HG02870 (cell line): ENCODE measurements at regions not wholly inside any gene's neighbourhood (a gene's known extent, or its start where the extent isn't known, plus 50 kb on each side); places are given as distances from the start of the nearest gene placed in this dataset.
"Not testable (repeated sequence)": the region's sequence is repeated elsewhere in the genome, so short reads cannot be mapped to it uniquely, and the experiment has no call there.

ENCODE experiments used
- ATAC-seq: cut with Tn5 transposase; IDR thresholded peaks from one replicate; pipeline ENCODE4 v1.9.1; 2021; ENCODE audit warnings: mild to moderate bottlenecking, moderate library complexity; ENCODE audit not compliant: unreplicated experiment

DNA sequence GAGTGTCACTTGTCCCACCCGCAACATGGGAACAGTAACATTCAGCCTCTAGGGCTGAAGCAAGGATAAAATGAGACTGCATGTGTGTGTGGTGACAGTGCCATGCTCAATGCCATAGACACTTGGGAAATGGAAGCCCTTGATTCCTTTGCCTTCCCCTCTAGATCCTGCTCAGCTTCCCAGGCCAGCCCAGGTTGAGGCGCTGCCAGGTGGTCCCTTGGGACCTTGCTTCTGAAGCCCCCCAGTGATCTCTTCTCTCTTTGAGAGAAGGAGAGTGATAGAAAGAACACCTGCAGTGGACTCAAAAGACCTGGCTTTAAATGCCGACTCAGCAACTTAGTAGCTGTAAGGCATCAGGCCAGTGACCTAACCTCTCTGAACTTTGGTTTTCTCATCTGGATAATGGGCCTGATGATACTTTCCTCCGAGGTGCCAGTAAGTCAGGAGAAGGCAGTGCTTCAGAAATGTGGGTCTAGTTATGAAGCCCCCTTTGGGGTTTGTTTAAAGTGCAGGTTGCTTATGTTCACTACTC, 144.5 kb downstream of the RPLP1 start:
- ATAC-seq, result no peak

- no peak for ATAC-seq
Observed at GRCh38 chr15:69599271-69599670, 146.7 kb downstream of the RPLP1 start.

- ATAC-seq, result no peak
Observed at GRCh38 chr15:69600556-69601085, 148.0 kb downstream of the RPLP1 start.

- ATAC-seq, result no peak
Observed at GRCh38 chr15:69601711-69602504, 149.3 kb downstream of the RPLP1 start.

GRCh38 chr15:69602921-69603320, 150.3 kb downstream of the RPLP1 start:
- ATAC-seq, result no peak

DNA sequence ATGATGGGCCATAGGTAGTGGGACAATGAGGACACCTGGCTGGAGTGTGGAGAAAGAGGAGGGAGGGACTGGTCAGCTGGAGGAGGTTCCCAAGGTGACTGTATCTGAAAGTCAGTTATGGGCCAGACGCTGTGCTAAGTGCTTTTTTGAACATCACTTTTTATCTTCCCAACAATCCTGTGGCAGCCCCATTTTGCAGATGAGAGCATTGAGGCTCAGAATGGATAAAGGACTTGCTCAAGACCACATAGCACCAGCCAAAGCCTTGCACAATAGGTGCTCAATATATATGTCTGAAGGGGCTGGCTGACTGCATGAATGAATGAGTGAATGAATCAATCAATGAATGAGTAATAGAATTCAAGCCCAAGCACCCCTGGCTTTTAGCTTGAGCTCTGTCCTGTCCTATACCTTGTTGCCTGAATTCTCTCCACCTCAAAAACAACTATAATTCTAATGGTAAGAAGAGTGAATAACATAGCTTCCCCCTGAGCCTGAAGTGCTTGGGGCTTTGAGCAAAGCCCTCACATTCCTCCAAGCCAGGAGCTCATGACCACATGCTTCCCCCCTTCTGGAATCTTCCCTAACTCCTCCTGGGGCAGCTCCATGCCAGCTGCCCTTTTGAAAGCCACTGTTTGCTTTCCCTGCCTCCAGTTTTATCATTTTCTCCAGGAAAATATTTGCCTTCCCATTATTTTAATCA, 150.9 kb downstream of the RPLP1 start:
- ATAC-seq, result no peak

GRCh38 chr15:69604072-69604411, 151.4 kb downstream of the RPLP1 start:
- ATAC-seq, result no peak

DNA sequence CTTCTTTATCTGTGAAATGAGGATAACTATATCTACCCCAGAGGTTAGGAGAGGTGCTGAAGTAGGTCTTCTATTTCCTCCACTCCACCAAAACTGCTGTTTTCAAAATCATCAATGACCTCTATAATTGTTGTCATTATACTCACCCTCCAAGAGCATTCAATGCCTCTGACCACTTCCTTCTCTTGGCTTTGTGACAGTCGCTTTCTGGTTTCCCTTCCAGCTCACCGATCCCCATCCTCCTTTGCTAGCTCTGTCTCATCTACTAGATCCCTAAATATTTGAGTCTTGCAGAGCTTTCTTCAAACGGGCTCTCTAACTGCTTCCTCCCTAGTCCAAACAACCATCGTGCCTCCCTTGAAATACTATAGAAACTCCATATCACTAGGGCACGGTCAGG, 153.5 kb downstream of the RPLP1 start:
- ATAC-seq, result no peak

DNA sequence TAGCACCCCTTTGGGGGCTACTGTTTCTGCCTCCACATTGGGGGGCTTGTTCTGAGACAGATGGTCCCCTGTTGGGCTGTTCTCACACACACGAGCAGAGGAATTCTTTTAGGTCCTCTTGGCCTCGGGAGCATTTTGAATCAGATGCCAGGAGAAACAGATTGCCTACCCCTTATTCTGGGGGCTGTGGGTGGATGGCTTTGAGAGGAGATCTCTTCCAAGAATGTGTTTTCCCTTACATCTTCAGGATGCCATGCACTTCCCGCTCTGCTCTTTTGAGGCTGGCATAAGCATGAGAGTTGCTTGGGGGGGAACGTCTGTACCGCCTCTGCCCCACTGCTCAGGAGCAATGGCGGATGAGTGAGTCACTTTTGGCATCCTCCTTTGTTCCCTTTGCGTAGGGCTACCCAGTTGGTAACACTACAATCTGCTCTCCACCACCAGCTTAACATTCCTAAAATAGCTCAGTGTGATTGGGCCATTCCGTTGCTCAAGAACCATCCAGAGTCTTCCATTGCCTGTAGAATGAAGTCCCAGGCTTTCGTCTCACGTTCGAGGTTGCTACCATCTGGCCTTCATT, 154.4 kb downstream of the RPLP1 start:
- ATAC-seq, result no peak

DNA sequence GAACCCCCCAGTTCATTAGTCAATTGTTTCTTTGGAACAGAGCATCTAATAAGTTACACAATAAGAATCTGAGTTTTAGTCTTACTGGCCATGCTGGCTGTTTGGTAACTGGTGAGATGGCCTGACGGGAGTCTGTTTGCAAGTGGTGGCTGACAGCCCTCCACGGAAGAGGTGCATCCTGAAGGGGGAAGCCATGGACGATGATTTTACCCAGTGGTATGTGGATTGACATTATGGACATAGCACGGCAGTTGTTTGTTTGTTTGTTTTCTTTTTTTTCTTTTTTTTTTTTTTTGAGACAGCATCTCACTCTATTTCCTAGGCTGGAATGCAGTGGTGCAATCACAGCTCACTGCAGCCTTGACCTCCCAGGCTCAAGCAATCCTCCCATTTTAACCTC, 156.0 kb downstream of the RPLP1 start:
- no peak for ATAC-seq

- no peak for ATAC-seq
Observed at GRCh38 chr15:69609176-69609575, 156.6 kb downstream of the RPLP1 start.

DNA sequence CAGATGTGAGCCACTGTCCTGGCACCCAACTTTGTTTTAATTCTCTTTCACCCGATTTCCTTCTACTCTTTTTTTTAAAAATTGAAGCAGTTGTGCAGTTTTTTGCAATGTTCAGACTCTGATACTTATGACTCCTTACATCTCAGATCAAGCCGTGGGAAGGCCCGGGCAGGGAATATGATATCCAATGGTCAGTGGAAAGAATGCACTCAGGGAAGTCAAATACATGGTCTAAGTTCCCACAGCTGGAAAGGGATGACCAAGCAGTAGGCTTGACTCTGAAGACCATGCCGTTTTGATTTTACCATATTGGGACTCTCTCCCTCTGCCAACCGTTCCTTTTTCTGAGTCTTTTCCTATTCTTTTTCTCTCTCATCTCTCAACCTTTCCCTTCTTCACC, 157.2 kb downstream of the RPLP1 start:
- no peak for ATAC-seq

DNA sequence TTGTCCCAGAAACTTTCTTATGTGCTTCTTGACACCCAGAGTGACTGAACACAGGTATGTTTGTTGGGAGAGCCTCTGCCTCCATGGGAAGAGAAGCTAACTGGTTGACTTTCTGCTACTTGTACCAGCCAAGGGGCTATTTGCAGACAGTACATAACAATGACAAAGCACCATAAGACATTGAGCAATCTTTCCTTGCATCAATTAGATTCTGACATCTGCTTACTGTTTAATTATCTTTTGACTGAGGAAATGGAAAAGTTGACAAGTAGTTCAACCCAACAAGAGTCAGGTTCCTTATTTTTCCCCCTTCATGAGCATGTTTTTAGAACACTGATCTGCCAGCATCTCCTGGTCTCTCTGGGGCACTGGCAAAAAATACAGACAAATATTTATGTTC, 157.7 kb downstream of the RPLP1 start:
- ATAC-seq, result no peak

- ATAC-seq, result no peak
Observed at GRCh38 chr15:69610858-69611257, 158.2 kb downstream of the RPLP1 start.

DNA sequence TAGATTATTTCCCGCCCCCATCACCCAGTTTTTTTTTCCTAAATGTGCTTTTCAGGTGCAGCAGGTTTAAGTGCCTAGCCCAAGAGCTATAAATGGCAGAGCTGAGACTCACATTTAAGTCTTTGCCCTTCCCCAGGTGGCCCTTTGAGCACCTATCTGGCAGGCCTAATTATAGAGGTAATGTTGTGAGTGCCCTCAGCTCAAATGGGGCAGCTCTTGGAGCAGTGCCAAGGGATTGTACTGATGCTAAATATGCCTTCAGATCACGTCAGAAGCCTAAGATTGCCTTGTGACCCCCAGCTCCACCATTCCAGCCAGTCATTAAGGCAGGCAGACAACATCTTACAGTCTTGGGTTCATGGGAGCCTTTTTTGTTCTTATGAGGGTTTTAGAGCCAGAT, 159.5 kb downstream of the RPLP1 start:
- ATAC-seq, result no peak

GRCh38 chr15:69613182-69613581, 160.6 kb downstream of the RPLP1 start:
- no peak for ATAC-seq

DNA sequence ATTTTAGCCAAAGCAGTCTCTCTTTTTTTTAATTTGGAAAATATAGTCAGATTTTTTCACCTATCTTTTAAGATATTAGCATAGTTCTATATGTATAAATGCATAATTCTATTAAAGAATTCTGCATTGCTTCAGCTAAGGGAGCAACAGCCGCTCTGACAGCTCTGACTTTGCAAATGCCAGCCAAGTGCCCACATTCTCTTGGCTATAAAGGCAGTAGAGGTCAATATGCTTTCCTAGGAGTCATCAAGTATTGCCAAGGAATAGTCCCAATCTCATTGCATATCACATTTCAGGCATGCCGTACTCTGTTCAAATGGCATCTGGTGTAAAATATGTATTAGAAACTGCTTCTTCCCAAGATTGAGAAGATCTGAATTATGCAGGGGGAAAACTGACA, 161.4 kb downstream of the RPLP1 start:
- no peak for ATAC-seq

DNA sequence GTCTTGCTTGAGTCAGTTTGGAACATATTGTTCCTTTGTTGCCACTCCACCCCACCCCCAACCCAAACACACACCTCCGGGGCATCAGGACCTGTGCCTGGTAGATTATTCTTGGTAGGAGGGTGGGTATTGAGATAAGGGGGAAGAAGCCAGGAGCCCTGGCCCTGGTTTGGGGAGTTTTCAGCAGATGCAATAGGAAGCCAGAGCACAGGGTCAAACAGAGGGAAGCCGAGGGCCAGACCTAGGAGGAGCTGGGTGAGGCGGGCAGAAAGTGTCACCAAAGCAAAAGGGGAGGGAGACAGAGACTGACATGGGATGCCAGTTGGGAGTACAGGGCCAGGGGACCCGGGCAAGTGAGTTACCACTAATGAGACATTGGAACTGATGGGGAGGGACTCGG, 163.1 kb downstream of the RPLP1 start:
- no peak for ATAC-seq

- no peak for ATAC-seq
Observed at GRCh38 chr15:69616558-69616957, 163.9 kb downstream of the RPLP1 start.

DNA sequence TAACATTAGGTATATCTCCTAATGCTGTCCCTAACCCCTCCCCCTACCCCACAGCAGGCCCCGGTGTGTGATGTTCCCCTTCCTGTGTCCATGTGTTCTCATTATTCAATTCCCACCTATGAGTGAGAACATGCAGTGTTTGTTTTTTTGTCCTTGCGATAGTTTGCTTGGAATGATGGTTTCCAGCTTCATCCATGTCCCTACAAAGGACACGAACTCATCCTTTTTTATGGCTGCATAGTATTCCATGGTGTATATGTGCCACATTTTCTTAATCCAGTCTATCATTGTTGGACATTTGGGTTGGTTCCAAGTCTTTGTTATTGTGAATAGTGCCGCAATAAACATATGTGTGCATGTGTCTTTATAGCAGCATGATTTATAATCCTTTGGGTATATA, 164.5 kb downstream of the RPLP1 start:
- not testable (repeated sequence) for ATAC-seq

GRCh38 chr15:69623392-69624154, 171.0 kb downstream of the RPLP1 start:
- ATAC-seq, result no peak
